Esophagus squamous epithelium (tissue), 4 donors: ENCODE measurements at regions not wholly inside any gene's neighbourhood (a gene's known extent, or its start where the extent isn't known, plus 50 kb on each side); places are given as distances from the start of the nearest gene placed in this dataset.

Source experiments
- CTCF ChIP-seq, 6 experiments: fragments of 450-650 bp in 4 of 6; fragments of 200-600 bp in 2 of 6; sonication (generic) in 2 of 6; IDR thresholded peaks; one replicate each; pipeline ENCODE4 v1.5.1; 2016 to 2019; ENCODE audit warnings: antibody characterized with exemption in 6 of 6, mild to moderate bottlenecking in 4 of 6, moderate library complexity in 4 of 6
- POLR2A ChIP-seq, 4 donors: fragments of 450-650 bp; IDR thresholded peaks; one replicate each; pipeline ENCODE4 v1.6.1; 2017; ENCODE audit warnings: antibody characterized with exemption in 4 of 4, mild to moderate bottlenecking in 4 of 4, moderate library complexity in 3 of 4

- TF ChIP-seq CTCF (IDR thresholded peaks at IDR 0.05) (no peak), POLR2A (IDR thresholded peaks at IDR 0.05) (no peak)
These were observed 78.6 kb downstream of the MRM1 start for GRCh38 chr17:36679815-36680467.
